ENCODE measurements at regions not wholly inside any gene's neighbourhood (a gene's known extent, or its start where the extent isn't known, plus 50 kb on each side); places are given as distances from the start of the nearest gene placed in this dataset.

GRCh38 chr1:29465755-29466154 is 229.4 kb downstream of the PTPRU start:
- FAIRE-seq, result no peak
- DNase-seq (ENCODE audit: low spot score in 2 of 2), result no peak

GRCh38 chr1:29462096-29462495 is 225.8 kb downstream of the PTPRU start:
- FAIRE-seq, result no peak
- no peak for DNase-seq (ENCODE audit: low spot score in 2 of 2)

GRCh38 chr1:29461115-29461739 is 224.9 kb downstream of the PTPRU start:
- no peak for FAIRE-seq
- no peak for DNase-seq (ENCODE audit: low spot score in 2 of 2)

- FAIRE-seq, result no peak
These were observed 224.4 kb downstream of the PTPRU start for GRCh38 chr1:29460694-29461093.

GRCh38 chr1:29460041-29460610 is 223.8 kb downstream of the PTPRU start:
- FAIRE-seq, result no peak

More at GRCh38 chr1:29460694-29461093, 224.4 kb downstream of the PTPRU start:
- DNase-seq (ENCODE audit: low spot score in 2 of 2), result no peak

GRCh38 chr1:29459620-29459945 is 223.3 kb downstream of the PTPRU start:
- FAIRE-seq, result no peak
- DNase-seq (ENCODE audit: low spot score in 2 of 2), result no peak

More at GRCh38 chr1:29460041-29460610, 223.8 kb downstream of the PTPRU start:
- no peak for DNase-seq (ENCODE audit: low spot score in 2 of 2)

- no peak for FAIRE-seq
- DNase-seq (ENCODE audit: low spot score in 2 of 2), result no peak
These were observed 222.7 kb downstream of the PTPRU start for GRCh38 chr1:29458737-29459619.

GRCh38 chr1:29457496-29458368 is 221.4 kb downstream of the PTPRU start:
- FAIRE-seq (no peak), DNase-seq (ENCODE audit: low spot score in 2 of 2) (no peak)

- FAIRE-seq (no peak), DNase-seq (ENCODE audit: low spot score in 2 of 2) (no peak)
These were observed 220.5 kb downstream of the PTPRU start for GRCh38 chr1:29456685-29457435.

GRCh38 chr1:29455781-29456180 is 219.5 kb downstream of the PTPRU start:
- FAIRE-seq (no peak), DNase-seq (ENCODE audit: low spot score in 2 of 2) (no peak)

GRCh38 chr1:29454616-29455380 is 218.5 kb downstream of the PTPRU start:
- FAIRE-seq (no peak), DNase-seq (ENCODE audit: low spot score in 2 of 2) (no peak)

- no peak for FAIRE-seq
These were observed 217.3 kb downstream of the PTPRU start for GRCh38 chr1:29453502-29454240.

GRCh38 chr1:29452463-29453230 is 216.3 kb downstream of the PTPRU start:
- FAIRE-seq, result no peak
- DNase-seq (ENCODE audit: low spot score in 2 of 2), result no peak

More at GRCh38 chr1:29453502-29454240, 217.3 kb downstream of the PTPRU start:
- DNase-seq (ENCODE audit: low spot score in 2 of 2), result peak in 1 of 2 donors; percentile 31

- FAIRE-seq (no peak), DNase-seq (ENCODE audit: low spot score in 2 of 2) (no peak)
These were observed 215.1 kb downstream of the PTPRU start for GRCh38 chr1:29451368-29451892.

- DNase-seq (ENCODE audit: low spot score in 2 of 2) (no peak), FAIRE-seq (no peak)
These were observed 214.3 kb downstream of the PTPRU start for GRCh38 chr1:29450591-29450990.

GRCh38 chr1:29448456-29449235 is 212.3 kb downstream of the PTPRU start:
- no peak for DNase-seq (ENCODE audit: low spot score in 2 of 2)
- no peak for FAIRE-seq

GRCh38 chr1:29447368-29447767 is 211.0 kb downstream of the PTPRU start:
- DNase-seq (ENCODE audit: low spot score in 2 of 2) (no peak), FAIRE-seq (no peak)

All from frontal cortex (tissue), 3 donors.